Globus pallidus (tissue), 1 donor: ENCODE measurements at regions not wholly inside any gene's neighbourhood (a gene's known extent, or its start where the extent isn't known, plus 50 kb on each side); places are given as distances from the start of the nearest gene placed in this dataset.
A peak's percentile ranks its signal among the peaks of the same experiment; 100 is the strongest.

Experiments used
- DNase-seq: peaks from one replicate; pipeline ENCODE4 v3.0.0-alpha.2; 2015; ENCODE audit warnings: low spot score

DNA sequence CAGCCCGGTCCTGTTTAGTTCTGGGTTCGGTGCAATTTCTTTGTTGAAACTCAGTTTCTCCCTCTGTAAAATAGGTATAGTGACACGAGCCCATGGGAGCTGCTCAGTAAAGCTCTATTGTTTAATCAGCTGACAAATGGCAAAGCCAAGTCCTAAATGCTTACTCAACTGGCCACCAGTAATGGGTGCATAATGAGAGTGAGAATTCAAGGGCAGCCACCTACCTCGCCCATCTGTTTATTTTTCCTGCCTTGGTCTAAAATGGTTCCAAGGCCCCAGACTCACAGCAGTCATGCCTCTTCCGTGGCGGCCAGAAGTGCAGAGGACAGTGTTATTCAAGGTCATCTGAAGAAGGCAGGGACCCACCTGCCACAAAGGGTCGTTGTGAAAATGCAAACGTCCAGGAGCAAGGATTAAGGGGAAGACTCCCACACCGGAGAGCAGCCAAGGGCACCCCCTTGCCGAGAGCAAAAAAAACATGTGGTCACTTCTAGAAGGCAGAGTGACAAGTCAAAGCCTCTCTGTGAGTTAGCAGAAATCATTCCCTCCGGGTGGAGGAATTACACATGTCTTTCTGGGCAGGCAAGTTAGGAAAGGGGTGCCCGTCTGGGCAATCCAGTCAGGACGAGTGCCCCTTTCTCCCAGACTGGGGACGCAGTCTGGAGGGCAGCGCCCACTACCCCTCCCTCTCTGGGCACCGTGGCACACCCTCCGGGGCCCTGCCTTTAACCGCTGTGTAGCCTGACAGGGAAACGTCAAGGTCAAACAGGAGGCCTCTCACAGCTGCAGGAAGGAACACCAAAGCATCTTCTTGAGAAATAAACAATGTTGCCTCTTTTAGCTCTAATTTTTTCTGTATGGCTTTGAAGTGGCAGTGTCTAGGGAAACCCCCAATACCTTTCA, 186.2 kb downstream of the FOXO1 start:
- DNase-seq, result no peak

DNA sequence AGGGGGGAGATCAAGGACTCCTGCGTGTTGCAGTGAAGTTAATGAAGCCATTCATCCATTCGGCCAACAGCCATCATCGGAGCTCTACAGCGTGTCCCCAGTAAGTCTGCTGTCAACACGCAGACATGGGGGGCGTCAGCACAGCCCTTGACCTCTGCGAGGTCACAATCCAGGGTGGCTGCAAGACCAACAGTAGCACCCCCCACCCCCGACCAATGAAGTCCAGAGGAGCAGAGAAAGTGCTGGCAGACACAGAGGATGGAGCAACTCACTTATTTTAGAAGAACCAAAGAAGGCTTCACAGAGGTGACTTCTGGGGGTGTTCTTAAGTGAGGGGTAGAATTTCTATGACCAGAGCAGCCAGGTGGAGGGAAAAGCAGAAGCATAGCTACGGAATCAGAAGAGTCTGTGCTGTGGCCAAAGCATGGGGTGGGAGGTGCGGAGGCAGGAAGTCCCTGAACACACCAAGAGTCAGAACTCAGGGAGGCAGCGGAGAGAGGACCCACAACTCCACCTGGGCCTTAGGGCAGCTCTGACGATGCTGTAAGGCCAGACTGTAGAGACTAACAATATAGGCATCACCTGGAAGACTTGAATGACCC, 185.4 kb downstream of the FOXO1 start:
- no peak for DNase-seq

DNA sequence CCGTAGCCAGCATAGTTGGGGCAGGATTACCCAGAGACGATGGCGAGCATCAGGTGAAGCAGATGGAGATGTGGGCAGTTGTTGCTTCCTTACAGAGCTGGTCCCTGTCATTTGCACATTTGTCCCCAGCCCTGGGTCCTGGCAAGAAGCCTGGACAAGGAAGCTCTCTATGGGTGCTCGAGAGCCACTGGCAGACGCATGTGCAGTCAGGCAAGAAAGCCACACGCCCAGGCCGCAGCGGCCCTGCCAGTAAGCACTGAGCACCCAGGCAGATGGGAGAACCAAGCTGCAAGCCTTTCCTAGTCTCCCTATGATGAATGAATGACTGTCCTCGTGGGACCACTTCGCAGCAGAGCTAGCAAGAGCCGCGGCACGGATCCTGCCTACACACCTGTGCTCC, 182.8 kb downstream of the FOXO1 start:
- DNase-seq, result no peak

DNA sequence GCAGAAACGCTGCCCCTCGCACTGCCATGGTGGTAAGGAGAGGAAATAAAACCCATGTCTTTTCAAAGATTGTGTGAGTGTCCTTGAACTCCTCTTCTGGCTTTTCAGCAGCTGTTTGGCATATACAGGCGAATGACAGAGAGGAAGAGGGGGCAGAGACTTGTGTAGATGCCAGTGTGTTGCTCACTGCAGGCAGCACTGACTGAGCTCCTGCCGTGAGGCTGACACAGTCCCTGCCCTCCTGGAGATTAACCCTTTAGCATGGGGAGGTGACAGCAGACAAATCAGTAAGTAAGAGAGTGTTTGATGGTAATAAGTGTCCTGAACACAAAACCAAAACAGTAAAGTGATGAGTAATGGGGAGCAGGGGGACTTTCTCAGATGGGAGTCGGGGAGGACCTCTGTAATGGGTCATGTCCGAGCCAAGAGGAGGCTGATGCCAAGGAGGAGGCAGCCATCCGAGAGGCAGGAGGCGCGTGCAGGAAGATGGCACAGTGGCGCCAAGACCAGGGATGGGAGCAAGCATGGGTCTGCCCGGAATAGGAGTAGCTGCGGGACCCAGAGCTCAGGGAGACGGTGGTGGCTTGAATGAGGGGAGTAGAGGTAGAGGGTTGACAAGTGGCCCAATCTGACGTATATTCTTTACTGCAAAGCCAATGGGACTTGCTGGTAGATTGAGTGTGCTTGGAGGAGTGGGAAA, 182.2 kb downstream of the FOXO1 start:
- no peak for DNase-seq

DNA sequence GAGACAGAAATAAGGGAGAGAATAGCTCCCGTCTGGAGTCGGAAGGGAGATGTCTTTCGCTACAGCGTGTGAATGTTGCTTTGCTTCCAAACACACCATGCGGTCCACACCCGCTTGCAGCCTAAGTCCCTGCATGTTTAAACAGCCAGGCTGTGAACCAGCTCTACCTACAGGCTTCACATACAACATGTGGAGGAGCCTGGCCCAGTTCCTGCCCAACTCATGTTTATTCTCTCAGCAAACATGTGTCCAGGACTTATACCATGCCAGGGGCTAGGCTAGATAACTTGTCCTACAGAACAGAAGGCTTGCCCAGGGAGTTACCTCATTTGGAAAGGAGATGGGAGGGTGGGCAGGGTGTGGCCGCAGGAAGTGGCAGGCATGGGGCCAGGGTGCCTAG, 181.5 kb downstream of the FOXO1 start:
- DNase-seq, result no peak

DNA sequence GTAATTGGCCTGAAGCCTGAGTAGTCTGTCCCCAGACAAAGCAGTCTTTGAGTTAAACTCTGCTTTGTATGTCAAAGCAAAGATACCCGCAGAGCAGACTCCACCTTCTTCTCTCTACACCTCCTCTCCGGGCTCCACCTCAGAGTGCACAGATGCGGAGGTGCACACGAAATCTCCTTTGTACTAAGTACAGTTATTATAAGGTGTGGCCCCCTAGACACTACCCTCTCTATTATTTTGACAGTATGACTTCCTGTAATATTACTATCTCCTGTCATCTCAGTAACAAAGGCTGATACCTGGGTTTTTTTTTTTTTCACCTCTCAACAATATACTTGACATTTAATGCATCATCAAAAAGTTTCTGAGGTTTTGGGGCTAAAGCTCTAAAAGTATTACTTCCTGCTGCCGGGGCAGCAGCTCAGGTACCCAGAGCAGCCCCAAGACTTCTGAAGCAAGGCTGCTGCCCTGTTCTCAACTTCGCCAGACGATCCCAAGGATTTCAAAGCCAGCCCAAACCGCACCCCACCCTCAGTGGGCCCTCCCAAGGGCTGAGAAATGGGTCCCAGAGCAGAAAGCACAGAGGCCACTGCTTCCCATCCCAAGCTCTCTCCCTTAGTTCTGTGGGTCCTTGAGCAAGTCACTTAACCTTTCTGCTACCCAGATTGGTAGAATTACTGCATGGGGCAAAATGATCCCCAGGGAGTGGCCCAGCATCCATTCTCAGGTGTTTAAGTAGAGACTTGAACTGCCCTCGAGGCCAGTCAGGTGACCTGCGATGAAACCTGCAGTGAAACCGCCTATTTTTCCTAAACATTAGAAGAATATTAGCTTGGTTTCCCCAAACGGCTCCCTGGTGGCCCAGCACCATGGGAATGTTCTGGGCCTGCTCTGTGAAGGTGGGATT, 180.6 kb downstream of the FOXO1 start:
- DNase-seq, result no peak

DNA sequence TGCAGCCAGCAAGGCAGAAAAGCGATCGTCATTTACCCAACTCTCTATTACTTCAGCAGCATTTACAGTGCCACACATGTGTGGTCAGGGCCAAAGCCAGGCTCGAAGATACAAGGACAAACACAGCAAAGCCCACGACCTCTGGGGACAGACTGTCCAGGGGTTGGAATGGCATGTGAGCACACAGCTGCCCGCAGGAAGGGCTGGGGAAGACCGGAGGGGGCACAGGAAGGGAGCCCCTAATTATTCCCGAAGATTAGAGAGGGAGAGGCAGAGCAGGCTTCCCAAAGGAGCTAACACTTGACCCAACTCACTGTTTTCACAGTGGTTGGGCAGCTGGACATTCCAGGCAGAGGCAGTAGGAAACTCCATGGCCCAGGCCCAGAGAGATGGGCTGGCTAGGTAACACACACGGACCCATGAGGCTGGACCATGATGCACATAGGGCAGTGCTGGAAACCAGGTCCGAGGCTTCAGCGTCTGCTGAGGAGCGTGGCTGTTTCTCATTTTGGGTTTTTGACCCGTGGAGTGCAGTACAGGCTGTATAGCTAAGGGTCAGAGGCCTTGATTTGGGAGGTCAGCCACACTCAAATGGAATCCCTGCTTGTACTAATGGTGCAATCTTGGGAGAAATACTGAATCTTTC, 179.8 kb downstream of the FOXO1 start:
- DNase-seq, result no peak

DNA sequence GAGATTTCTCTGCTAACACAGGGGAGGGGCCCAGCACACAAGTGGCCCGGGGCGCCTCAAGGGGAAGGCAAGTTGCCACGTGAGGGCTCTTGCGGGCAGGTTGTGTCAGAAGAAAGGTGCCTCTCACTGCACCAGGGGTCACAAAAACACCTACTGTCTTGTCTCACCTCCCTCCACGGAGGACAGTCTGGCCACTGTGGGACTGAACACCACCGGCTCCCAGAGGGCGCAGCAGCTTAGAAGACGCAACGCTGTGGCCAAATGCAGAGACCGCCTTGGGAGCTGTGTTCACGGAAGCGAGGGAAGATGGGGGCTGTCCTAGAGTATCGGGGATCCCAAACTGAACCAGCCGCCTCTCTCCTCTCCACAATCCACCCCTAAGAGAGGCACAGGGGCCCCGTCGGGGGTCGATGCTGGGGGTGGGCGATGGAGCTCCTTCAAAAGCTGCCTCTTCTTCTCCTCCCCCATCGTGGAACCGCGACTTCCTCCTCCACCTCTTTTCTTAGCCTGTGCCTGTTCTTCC, 177.5 kb downstream of the FOXO1 start:
- DNase-seq, result no peak

DNA sequence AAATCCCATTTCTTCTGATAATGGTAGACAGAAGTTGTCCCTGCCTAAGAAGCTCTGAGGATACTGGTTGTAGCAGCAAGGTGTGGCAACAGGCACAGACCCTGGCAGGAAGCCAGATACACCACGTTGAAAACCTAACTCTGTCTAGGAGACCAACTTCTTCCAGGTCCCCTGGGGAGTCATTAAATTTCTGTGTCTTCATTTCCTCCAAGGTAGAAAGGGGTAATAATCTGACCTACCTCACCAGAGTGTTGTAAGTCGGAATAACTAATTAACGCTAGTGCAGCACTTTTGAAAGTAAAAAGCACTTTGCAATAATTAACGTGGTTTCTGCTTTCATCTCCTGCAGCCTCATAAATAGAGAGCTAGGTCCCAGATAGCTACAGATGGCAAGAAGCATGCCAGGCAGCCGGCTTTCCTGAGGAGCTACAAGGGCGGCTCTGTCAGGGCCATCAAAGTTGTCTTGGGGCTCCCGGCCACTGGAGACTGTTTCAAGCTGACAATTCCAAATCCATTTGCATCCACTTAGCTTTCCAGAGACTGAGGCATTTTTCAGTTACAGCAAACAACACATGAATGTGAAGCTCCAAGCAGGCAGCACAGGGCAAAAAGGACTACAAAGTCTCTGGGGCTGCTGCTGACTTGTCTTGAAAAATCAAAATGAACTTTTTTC, 176.2 kb downstream of the FOXO1 start:
- DNase-seq, result no peak

DNA sequence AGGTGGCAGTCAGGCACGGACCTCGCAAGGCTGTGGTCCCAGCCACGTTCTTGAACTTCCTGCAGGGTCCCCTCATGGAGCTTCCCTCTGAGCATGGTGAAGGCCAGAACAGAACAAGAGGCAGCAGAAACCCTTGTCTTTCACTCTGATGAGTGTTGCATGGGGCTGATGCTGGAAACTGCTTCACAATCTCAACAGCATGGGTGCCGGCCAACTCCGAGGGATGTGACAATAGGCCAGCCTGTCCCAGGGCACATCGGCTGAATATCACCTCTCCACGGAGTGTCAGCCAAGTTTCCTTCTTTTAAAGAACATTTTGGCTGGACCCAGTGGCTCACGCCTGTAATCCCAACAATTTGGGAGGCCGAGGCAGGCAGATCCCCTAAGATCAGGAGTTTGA, 173.9 kb downstream of the FOXO1 start:
- DNase-seq, result peak; percentile 26

DNA sequence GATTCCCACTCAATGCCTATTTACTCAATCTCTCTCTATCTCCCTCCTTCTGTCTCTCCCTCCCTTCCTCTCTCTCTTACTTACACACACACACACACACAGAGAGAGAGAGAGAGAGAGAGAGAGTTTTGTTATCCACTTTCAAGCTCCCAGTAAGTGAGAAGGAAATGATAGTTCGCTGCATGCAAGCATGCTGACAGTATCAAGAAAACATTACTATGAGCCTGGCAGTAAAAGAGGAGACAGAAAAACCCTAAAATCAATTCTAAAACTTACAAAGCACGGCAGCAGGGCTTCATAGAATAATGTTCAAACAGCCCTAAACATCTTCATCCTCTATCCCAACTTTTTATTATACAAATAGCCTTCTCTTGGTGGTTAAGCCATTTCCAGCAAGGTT, 171.9 kb downstream of the FOXO1 start:
- DNase-seq, result peak; percentile 24

DNA sequence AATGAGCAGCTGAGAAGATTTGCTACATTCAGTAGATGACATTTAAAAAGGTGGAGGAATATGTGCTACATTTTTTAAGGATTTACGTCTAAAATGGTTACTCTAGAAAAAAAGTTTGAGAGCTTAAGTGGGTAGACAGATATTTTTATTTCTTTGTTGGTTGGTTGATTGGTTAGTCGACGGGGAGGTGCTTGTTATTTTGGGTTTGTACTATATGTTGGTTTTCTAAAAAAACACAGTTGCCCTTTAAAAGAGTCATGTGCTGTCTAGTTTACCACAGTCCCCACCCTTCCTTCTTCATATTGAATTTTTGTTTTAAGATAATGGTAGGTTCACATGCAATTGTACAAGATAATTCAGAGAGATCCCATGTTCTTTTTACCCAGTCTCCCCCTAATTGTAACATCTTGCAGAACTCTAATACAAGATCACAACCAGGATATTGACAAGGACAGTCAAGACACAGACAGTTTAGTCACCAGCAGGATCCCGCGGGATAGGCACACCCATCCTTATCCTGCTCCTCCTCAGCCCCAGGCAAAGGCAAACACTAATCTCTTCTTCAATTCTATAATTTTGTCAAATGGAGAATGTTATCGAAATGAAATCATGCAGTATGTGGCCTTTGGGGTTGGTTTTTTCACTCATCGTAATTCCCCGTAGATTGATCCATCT, 171.4 kb downstream of the FOXO1 start:
- DNase-seq, result no peak

DNA sequence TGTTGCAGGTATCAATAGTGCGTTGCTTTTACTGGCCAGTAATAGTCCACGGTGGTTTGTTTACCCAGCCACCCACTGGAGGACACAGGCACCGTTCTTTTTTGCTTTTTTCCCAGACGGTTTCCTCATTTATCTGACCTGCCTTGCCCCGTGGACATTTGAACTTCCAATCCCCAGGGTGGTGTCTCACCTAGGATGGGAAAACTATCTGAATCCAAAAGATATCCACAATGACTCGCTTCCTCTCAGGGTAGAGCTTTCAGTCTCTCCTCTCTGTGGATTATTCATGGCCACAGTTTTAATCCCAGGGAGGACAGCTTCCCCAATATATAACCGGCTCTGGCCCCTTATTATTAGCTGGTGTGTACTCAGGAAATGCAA, 170.8 kb downstream of the FOXO1 start:
- DNase-seq, result no peak

DNA sequence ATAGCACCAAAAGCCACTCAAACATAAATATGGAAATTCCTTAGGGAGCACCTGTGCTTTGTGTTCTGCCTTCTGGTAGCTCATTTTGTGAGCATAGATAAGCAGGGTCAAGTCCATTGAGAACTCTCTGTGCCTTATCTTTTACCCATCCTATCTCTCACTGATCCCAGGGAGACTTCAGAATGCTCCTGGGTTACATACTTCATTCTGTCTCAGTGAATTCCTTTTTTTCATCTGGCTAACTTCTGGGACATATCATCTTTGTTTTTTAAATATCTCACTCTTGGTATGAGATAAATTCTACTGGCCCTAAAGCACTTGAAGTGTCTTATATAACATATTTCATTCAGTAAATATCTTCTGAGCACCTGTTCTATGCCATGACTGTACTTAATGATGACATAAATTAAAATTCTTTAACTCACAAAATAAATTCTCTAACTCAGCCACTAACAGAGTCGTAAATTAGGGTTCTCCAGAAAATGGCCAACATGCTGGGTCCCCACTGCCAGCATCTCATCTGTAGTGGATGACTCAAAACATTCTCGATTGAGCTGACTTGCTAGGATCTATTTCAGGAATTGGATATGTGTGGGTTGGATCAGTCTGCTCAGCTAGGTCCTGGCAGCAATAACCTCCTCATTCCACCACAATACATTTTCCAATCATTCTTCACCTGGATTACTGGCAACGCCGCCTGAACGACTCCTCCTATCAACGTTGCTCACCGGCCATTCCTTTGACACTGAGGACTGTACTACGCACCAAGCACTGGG, 170.2 kb downstream of the FOXO1 start:
- DNase-seq, result no peak

DNA sequence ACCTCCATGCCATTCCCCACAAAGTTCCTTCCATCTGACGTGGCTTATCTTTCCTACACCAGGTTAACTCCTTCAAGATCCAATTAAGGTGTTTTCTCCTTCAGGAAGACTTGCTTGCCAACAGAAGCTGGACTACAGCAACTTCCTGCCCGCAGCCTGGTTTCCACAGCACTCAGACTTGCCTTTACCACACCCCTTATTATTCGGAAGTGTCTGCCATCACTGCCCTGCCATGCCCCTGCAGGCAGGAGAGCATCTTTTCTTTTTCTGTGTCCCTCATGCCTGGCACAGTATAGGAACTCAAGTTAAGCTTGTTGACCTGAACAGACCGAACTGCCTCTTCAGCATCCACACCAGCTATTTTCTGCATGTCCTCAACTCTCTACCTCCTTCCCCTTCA, 168.0 kb downstream of the FOXO1 start:
- DNase-seq, result no peak

DNA sequence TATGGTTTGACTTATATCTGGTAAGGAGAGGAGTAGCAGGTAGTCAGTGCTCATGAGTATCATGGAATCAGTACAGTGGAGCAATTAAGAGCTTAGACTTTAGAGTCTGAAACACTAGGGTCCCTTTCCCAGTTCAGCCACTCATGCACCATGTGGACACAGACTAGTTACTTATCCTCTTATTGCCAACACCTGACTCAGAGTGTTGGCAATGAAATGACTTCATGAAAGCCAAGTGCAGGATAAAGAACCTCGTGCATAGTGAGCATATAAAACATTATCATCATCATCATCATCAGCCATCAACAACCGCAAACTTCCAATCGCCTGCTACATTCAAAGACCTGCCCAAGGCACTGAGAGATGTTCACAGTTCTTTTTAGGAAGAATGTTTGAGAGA, 164.2 kb downstream of the FOXO1 start:
- DNase-seq, result no peak

DNA sequence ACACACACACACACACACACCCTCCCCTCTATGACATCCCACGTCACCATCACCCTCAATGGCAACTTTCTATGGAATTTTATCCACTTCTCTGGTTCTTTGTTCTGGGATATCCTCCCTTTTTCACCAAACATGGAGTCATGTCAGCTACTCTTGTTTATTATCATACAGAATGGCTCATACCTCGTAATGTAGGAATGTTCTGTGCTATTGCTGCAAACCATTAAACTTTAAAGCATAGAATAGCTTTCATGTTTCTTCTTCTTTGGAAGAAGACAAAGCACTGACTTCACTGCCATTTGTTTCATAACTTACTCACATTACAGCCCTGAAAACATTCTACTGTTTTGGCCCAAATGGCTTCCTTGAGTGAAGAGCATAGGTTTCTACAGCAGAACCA, 163.4 kb downstream of the FOXO1 start:
- no peak for DNase-seq

DNA sequence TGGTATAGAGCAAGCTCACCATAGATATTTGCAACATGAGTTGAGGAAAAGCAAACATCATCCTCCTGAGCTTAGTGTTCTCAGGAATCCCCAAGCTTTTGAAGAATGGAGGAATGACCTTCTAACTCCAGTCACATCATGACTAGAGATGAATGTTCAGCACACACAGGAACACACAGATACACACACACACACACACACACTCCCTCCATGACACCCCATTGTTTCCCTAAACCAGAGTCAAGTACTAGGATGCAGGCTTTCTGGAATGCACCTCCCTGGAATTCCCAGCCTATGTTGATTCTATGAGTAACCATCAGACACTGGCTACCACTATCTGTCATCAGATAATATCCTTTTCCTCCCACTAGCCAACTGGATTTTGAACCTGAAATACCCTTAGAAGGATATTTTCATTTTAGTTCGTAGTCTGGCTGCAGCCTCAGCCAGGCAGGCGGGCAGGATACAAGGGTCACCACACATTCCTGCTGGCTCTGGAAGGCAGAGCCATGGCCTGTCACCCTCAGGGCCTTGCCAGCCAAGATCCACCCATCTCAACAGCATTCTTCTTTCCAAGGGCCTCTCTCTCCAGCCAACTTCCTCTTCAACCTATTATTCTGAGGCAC, 162.4 kb downstream of the FOXO1 start:
- peak; percentile 35 for DNase-seq

DNA sequence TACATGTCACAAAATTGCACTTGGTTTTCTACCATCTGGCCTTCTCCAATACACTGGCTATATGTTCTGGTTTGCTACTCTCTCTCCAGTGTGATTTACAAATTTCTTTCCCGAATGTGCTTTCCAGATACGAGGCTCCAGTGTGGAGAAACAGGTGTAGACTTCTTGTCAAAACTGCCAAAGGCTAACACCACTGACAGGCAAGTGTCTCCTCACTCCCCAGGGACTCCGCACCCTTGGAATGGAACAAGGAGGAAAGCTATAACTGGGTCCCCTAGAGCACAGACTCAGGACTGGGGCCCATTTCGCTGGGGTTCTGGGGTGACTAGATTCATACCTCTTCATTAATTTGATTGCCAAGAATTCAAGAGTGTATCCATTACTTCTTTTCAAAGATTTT, 161.8 kb downstream of the FOXO1 start:
- DNase-seq, result no peak
